Epithelial cell of esophagus (primary cell): ENCODE measurements at regions not wholly inside any gene's neighbourhood (a gene's known extent, or its start where the extent isn't known, plus 50 kb on each side); places are given as distances from the start of the nearest gene placed in this dataset.
A peak's percentile ranks its signal among the peaks of the same experiment; 100 is the strongest.

Experiments used
- DNase-seq: peaks from one replicate; pipeline ENCODE4 v3.0.0; 2010; ENCODE audit warnings: low read depth
- H3K4me3 ChIP-seq: 2 replicates; pipeline ENCODE4 v1.5.1; 2011; ENCODE audit warnings: mild to moderate bottlenecking, low read length, control low read depth
- CTCF ChIP-seq: IDR thresholded peaks from 2 replicates; pipeline ENCODE4 v1.5.1; 2011; ENCODE audit warnings: low read depth, mild to moderate bottlenecking, low read length, control low read depth, inconsistent platforms; ENCODE audit not compliant: insufficient read depth; ENCODE audit errors: missing control alignments

DNA sequence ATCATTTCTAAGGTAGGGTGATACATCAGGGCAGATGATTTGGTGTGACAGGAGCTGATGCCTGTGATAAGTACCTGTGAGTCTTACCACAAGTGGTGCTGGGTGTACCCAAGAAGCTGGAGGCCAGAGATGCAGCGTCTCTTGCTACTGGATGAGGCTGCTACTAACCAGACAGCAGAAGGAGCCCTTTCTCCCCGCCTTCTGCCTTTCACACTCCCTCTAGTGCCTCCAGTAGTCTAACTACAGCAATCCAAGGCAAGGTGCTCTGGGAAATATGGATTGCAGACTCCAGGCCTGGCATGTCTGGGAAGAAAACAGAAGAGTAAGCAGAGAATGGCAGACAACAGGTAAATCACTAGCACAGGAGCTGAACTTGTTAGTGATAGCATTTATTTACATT, 470.8 kb downstream of the NKX6-1 start:
- H3K4me3 ChIP-seq: no peak overlapping the region
- no peak for TF ChIP-seq CTCF
- peak; percentile 5 for DNase-seq

DNA sequence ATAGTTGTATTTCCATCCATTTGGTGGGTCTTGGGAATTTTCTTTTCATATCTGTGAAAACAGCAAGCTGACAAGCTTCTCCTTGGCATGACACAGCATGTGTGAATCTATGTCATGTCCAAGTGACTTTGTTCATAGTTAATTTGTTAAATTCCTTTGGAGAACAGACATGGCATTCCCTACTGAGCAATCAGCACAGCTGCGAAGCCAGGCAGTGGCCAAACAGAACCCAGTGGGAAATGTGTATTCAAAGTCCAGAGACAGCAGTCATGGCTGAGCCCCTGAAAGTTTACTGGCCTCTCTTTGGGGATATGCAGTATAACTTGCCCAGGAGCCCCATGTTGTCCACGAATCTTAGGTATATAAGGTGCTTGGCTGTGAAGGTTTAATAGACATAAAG, 474.7 kb downstream of the NKX6-1 start:
- no peak for TF ChIP-seq CTCF
- no peak for DNase-seq
- no peak overlapping the region for H3K4me3 ChIP-seq

- no peak for TF ChIP-seq CTCF
- no peak overlapping the region for H3K4me3 ChIP-seq
- no peak for DNase-seq
Measured at GRCh38 chr4:84022564-84022963, 476.5 kb downstream of the NKX6-1 start.

GRCh38 chr4:84019626-84020025, 479.5 kb downstream of the NKX6-1 start:
- DNase-seq: no peak
- no peak overlapping the region for H3K4me3 ChIP-seq
- TF ChIP-seq CTCF: no peak

- no peak overlapping the region for H3K4me3 ChIP-seq
- DNase-seq: no peak
- no peak for TF ChIP-seq CTCF
Measured at GRCh38 chr4:84003046-84003445, 467.1 kb downstream of the GPAT3 start.

DNA sequence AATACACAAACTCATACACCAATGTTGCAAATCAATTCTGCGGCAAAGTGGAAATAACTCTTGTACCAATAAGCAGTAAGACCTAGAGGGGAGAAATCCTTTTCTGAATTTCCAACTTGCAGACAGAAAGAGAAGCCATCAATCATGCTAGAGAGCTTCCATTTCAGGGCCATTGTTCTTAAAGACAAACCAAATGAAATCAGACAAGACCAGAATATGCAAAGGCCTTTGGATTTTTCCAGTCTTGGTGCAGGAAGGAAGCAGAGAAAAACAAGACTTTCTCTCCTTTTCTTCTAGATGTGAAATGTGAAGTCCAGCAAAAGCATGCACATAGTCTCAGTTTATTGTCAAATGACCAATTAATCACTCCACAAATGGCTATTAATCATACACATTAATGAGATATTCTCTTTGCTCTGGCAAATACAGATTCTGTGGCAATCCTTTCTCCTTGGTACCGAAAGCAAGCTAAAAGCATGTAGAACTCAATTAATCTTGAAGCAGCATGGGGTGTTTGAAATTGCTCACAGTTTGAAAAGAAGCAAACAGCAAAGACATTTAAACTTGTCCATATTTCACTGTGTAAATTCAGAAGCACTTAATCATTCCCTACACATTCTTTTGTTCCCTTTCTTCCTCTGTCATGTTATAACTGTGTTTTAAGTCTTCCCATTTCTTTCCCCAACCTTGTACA, 466.1 kb downstream of the GPAT3 start:
- no peak overlapping the region for H3K4me3 ChIP-seq
- DNase-seq: no peak
- TF ChIP-seq CTCF: no peak

- DNase-seq: no peak
- H3K4me3 ChIP-seq: no peak overlapping the region
- TF ChIP-seq CTCF: no peak
Measured at GRCh38 chr4:83996254-83996653, 460.3 kb downstream of the GPAT3 start.
